ENCODE measurements at regions not wholly inside any gene's neighbourhood (a gene's known extent, or its start where the extent isn't known, plus 50 kb on each side); places are given as distances from the start of the nearest gene placed in this dataset.

GRCh38 chr17:71933306-71933705 is 187.5 kb upstream of the SOX9 start:
- TF ChIP-seq POLR2A (IDR thresholded peaks at IDR 0.05) (no peak), CTCF (IDR thresholded peaks at IDR 0.05) (no peak)
